ENCODE measurements at regions not wholly inside any gene's neighbourhood (a gene's known extent, or its start where the extent isn't known, plus 50 kb on each side); places are given as distances from the start of the nearest gene placed in this dataset.

- TF ChIP-seq CTCF (IDR thresholded peaks at IDR 0.05; ENCODE audit: poor library complexity, severe bottlenecking), result no peak
- TF ChIP-seq EZH2 (IDR thresholded peaks at IDR 0.05; ENCODE audit: borderline replicate concordance, insufficient read depth, low read length, poor library complexity, severe bottlenecking), result no peak
- no peak for TF ChIP-seq TAF1 (IDR thresholded peaks at IDR 0.05; ENCODE audit: low read depth)
- TF ChIP-seq RAD21 (conservative IDR thresholded peaks at IDR 0.05), result no peak
- TF ChIP-seq EP300 (conservative IDR thresholded peaks at IDR 0.05; ENCODE audit: poor library complexity, severe bottlenecking), result no peak
- TF ChIP-seq POLR2AphosphoS5 (IDR thresholded peaks at IDR 0.05), result no peak
- TF ChIP-seq REST (IDR thresholded peaks at IDR 0.05; ENCODE audit: borderline replicate concordance), result no peak
- no peak for TF ChIP-seq SMC3 (conservative IDR thresholded peaks at IDR 0.05; ENCODE audit: poor library complexity)
- TF ChIP-seq MXI1 (conservative IDR thresholded peaks at IDR 0.05; ENCODE audit: poor library complexity, severe bottlenecking), result no peak
Measured at GRCh38 chr9:82571540-82571939, 491.4 kb downstream of the RASEF start.
